T-helper 22 cell (primary cell): ENCODE measurements at regions not wholly inside any gene's neighbourhood (a gene's known extent, or its start where the extent isn't known, plus 50 kb on each side); places are given as distances from the start of the nearest gene placed in this dataset.

ENCODE experiments used
- DNase-seq: peaks from one replicate; pipeline ENCODE4 v3.0.0-alpha.2; 2020; ENCODE audit warnings: low read depth

GRCh38 chr22:48954781-48955311 lies 872.8 kb downstream of the BRD1 start:
- no peak for DNase-seq

GRCh38 chr22:48953830-48954229 lies 873.8 kb downstream of the BRD1 start:
- no peak for DNase-seq

- DNase-seq, result no peak
Observed at GRCh38 chr22:48953103-48953720, 874.5 kb downstream of the BRD1 start.

GRCh38 chr22:48952256-48953102 lies 875.2 kb downstream of the BRD1 start:
- DNase-seq, result no peak

- no peak for DNase-seq
Observed at GRCh38 chr22:48951836-48952235, 875.8 kb downstream of the BRD1 start.

- no peak for DNase-seq
Observed at GRCh38 chr22:48950151-48950915, 877.3 kb downstream of the BRD1 start.

GRCh38 chr22:48949375-48950149 lies 878.1 kb downstream of the BRD1 start:
- DNase-seq, result no peak

GRCh38 chr22:48948575-48949170 lies 879.0 kb downstream of the BRD1 start:
- DNase-seq, result no peak

- DNase-seq, result no peak
Observed at GRCh38 chr22:48947636-48948035, 880.0 kb downstream of the BRD1 start.

- DNase-seq, result no peak
Observed at GRCh38 chr22:48945621-48946458, 881.8 kb downstream of the BRD1 start.

GRCh38 chr22:48944751-48945620 lies 882.7 kb downstream of the BRD1 start:
- DNase-seq, result no peak

GRCh38 chr22:48944433-48944750 lies 883.3 kb downstream of the BRD1 start:
- DNase-seq, result no peak

GRCh38 chr22:48943567-48944432 lies 883.9 kb downstream of the BRD1 start:
- no peak for DNase-seq

- no peak for DNase-seq
Observed at GRCh38 chr22:48942698-48943566, 884.7 kb downstream of the BRD1 start.

- DNase-seq, result no peak
Observed at GRCh38 chr22:48941903-48942575, 885.6 kb downstream of the BRD1 start.

- no peak for DNase-seq
Observed at GRCh38 chr22:48941033-48941902, 886.4 kb downstream of the BRD1 start.
